ENCODE measurements at regions not wholly inside any gene's neighbourhood (a gene's known extent, or its start where the extent isn't known, plus 50 kb on each side); places are given as distances from the start of the nearest gene placed in this dataset.

GRCh38 chr1:192059407-192059806 lies 98.9 kb upstream of the RGS18 start:
- Mint-ChIP-seq H3K9me3 (no peaks in the 10 kb centered on the region), H3K4me3 (no peak overlapping the region), H3K36me3 (no peaks in the 10 kb centered on the region), H3K4me1 (no peaks in the 10 kb centered on the region), H3K27me3 (ENCODE audit: low read depth) (no peaks in the 10 kb centered on the region), H3K27ac (no peak overlapping the region)
- no peak for DNase-seq (ENCODE audit: low spot score in 2 of 2, unreplicated experiment in 2 of 2)
- TF ChIP-seq, protein P1, sequence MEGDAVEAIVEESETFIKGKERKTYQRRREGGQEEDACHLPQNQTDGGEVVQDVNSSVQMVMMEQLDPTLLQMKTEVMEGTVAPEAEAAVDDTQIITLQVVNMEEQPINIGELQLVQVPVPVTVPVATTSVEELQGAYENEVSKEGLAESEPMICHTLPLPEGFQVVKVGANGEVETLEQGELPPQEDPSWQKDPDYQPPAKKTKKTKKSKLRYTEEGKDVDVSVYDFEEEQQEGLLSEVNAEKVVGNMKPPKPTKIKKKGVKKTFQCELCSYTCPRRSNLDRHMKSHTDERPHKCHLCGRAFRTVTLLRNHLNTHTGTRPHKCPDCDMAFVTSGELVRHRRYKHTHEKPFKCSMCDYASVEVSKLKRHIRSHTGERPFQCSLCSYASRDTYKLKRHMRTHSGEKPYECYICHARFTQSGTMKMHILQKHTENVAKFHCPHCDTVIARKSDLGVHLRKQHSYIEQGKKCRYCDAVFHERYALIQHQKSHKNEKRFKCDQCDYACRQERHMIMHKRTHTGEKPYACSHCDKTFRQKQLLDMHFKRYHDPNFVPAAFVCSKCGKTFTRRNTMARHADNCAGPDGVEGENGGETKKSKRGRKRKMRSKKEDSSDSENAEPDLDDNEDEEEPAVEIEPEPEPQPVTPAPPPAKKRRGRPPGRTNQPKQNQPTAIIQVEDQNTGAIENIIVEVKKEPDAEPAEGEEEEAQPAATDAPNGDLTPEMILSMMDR (IDR thresholded peaks at IDR 0.05; ENCODE audit: unreplicated experiment): no peak

GRCh38 chr1:192061556-192061955 lies 96.7 kb upstream of the RGS18 start:
- H3K4me3 Mint-ChIP-seq: no peak overlapping the region
- H3K36me3 Mint-ChIP-seq: no peaks in the 10 kb centered on the region
- no peaks in the 10 kb centered on the region for H3K27me3 Mint-ChIP-seq (ENCODE audit: low read depth)
- no peaks in the 10 kb centered on the region for H3K9me3 Mint-ChIP-seq
- no peaks in the 10 kb centered on the region for H3K4me1 Mint-ChIP-seq
- TF ChIP-seq, protein P1 (IDR thresholded peaks at IDR 0.05; ENCODE audit: unreplicated experiment): no peak
- no peak overlapping the region for H3K27ac Mint-ChIP-seq
- DNase-seq (ENCODE audit: low spot score in 2 of 2, unreplicated experiment in 2 of 2): no peak

GRCh38 chr1:192065087-192065486 lies 93.2 kb upstream of the RGS18 start:
- Mint-ChIP-seq H3K27me3 (ENCODE audit: low read depth) (no peaks in the 10 kb centered on the region), H3K4me3 (no peak overlapping the region), H3K4me1 (no peaks in the 10 kb centered on the region), H3K9me3 (no peaks in the 10 kb centered on the region), H3K36me3 (no peaks in the 10 kb centered on the region), H3K27ac (no peak overlapping the region)
- TF ChIP-seq, protein P1 (IDR thresholded peaks at IDR 0.05; ENCODE audit: unreplicated experiment): no peak
- no peak for DNase-seq (ENCODE audit: low spot score in 2 of 2, unreplicated experiment in 2 of 2)

- Mint-ChIP-seq H3K27ac (no peak overlapping the region), H3K36me3 (no peaks in the 10 kb centered on the region), H3K4me3 (no peak overlapping the region), H3K9me3 (no peaks in the 10 kb centered on the region), H3K27me3 (ENCODE audit: low read depth) (no peaks in the 10 kb centered on the region), H3K4me1 (no peaks in the 10 kb centered on the region)
- TF ChIP-seq, protein P1 (IDR thresholded peaks at IDR 0.05; ENCODE audit: unreplicated experiment): no peak
- no peak for DNase-seq (ENCODE audit: low spot score in 2 of 2, unreplicated experiment in 2 of 2)
These were observed 92.1 kb upstream of the RGS18 start for GRCh38 chr1:192066202-192066601.

- Mint-ChIP-seq H3K27me3 (ENCODE audit: low read depth) (no peaks in the 10 kb centered on the region), H3K9me3 (no peaks in the 10 kb centered on the region), H3K36me3 (no peaks in the 10 kb centered on the region), H3K4me3 (no peak overlapping the region), H3K27ac (no peak overlapping the region), H3K4me1 (no peaks in the 10 kb centered on the region)
- DNase-seq (ENCODE audit: low spot score in 2 of 2, unreplicated experiment in 2 of 2): no peak
- TF ChIP-seq, protein P1 (IDR thresholded peaks at IDR 0.05; ENCODE audit: unreplicated experiment): no peak
These were observed 90.9 kb upstream of the RGS18 start for GRCh38 chr1:192067360-192067759.

GRCh38 chr1:192070213-192070612 lies 88.0 kb upstream of the RGS18 start:
- Mint-ChIP-seq H3K4me1 (no peaks in the 10 kb centered on the region), H3K27ac (no peak overlapping the region), H3K4me3 (no peak overlapping the region), H3K27me3 (ENCODE audit: low read depth) (no peaks in the 10 kb centered on the region), H3K9me3 (no peaks in the 10 kb centered on the region), H3K36me3 (no peaks in the 10 kb centered on the region)
- DNase-seq (ENCODE audit: low spot score in 2 of 2, unreplicated experiment in 2 of 2): no peak
- TF ChIP-seq, protein P1 (IDR thresholded peaks at IDR 0.05; ENCODE audit: unreplicated experiment): no peak
